HEK293 (cell line): ENCODE measurements at regions not wholly inside any gene's neighbourhood (a gene's known extent, or its start where the extent isn't known, plus 50 kb on each side); places are given as distances from the start of the nearest gene placed in this dataset.

ENCODE experiments used
- CTCF ChIP-seq: fragments of 450-650 bp; formaldehyde crosslinking; IDR thresholded peaks from 2 replicates; pipeline ENCODE4 v1.5.1; 2016; ENCODE audit warnings: missing biosample characterization, missing genetic modification characterization
- PBX3 ChIP-seq: sonication (generic); formaldehyde crosslinking; IDR thresholded peaks from 2 replicates; pipeline ENCODE4 v1.8.1; 2022; ENCODE audit warnings: mild to moderate bottlenecking, moderate library complexity, missing genetic modification reagents
- ZBTB11 ChIP-seq: fragments of 450-650 bp; formaldehyde crosslinking; conservative IDR thresholded peaks from 2 replicates; pipeline ENCODE4 v1.5.1; 2016; ENCODE audit warnings: low read depth, missing biosample characterization, missing genetic modification characterization
- ZBTB26 ChIP-seq: fragments of 450-650 bp; formaldehyde crosslinking; optimal IDR thresholded peaks from 2 replicates; pipeline ENCODE3; 2016; ENCODE audit warnings: missing biosample characterization, mild to moderate bottlenecking, missing genetic modification characterization
- ZFP41 ChIP-seq: fragments of 450-650 bp; formaldehyde crosslinking; IDR thresholded peaks from 2 replicates; pipeline ENCODE4 v1.5.1; 2016; ENCODE audit warnings: missing biosample characterization, missing genetic modification characterization, borderline replicate concordance
- ZNF138 ChIP-seq: fragments of 450-650 bp; formaldehyde crosslinking; IDR thresholded peaks from 2 replicates; pipeline ENCODE4 v1.5.1; 2016; ENCODE audit warnings: missing biosample characterization, missing genetic modification characterization, borderline replicate concordance
- ZNF596 ChIP-seq: fragments of 450-650 bp; IDR thresholded peaks from 2 replicates; pipeline ENCODE4 v1.5.0; 2018; ENCODE audit warnings: missing biosample characterization, mild to moderate bottlenecking, missing genetic modification characterization, moderate library complexity
- ZNF660 ChIP-seq: fragments of 450-650 bp; IDR thresholded peaks from 2 replicates; pipeline ENCODE4 v1.5.1; 2018; ENCODE audit warnings: missing biosample characterization, mild to moderate bottlenecking, missing genetic modification characterization
- ZNF747 ChIP-seq: fragments of 450-650 bp; formaldehyde crosslinking; IDR thresholded peaks from 2 replicates; pipeline ENCODE4 v1.5.1; 2016; ENCODE audit warnings: missing biosample characterization, missing genetic modification characterization

GRCh38 chr14:61894452-61895077 is 132.3 kb downstream of the SNAPC1 start:
- TF ChIP-seq ZNF138 (tag by site-specific recombination) (no peak), ZNF596 (tag by site-specific recombination) (no peak), ZBTB26 (no peak), ZBTB11 (no peak), CTCF (no peak), ZFP41 (tag by site-specific recombination) (no peak), ZNF747 (tag by site-specific recombination) (no peak), PBX3 (no peak), ZNF660 (tag by site-specific recombination) (no peak)
